Lower leg skin (tissue), 4 donors: ENCODE measurements at regions not wholly inside any gene's neighbourhood (a gene's known extent, or its start where the extent isn't known, plus 50 kb on each side); places are given as distances from the start of the nearest gene placed in this dataset.

Experiments
- DNase-seq, 2 donors: peaks; one replicate each; pipeline ENCODE4 v3.0.0-alpha.2; 2019; ENCODE audit warnings: low spot score in 2 of 2
- H3K4me3 ChIP-seq: fragments of 200-600 bp; sonication (generic); 2 replicates; pipeline ENCODE4 v1.5.1; 2017; ENCODE audit warnings: mild to moderate bottlenecking, low read depth; ENCODE audit not compliant: poor library complexity, severe bottlenecking
- CTCF ChIP-seq, 3 donors: fragments of 450-650 bp; IDR thresholded peaks; one replicate each; pipeline ENCODE4 v1.5.1; 2016; ENCODE audit warnings: antibody characterized with exemption in 3 of 3, mild to moderate bottlenecking in 3 of 3, moderate library complexity in 2 of 3
- POLR2A ChIP-seq, 2 donors: fragments of 450-650 bp; IDR thresholded peaks; one replicate each; pipeline ENCODE4 v1.6.1; 2016 to 2017; ENCODE audit warnings: antibody characterized with exemption in 2 of 2, mild to moderate bottlenecking in 1 of 2, moderate library complexity in 1 of 2
- WGBS, 2 donors: methylation state at CpG; one replicate each; pipeline ENCODE4 v1.1.5; 2018; 5-methylcytosine and 5-hydroxymethylcytosine counted together
- intact Hi-C: fragments of 100-400 bp; cut with DNase I; formaldehyde crosslinking; loops from one replicate; pipeline ENCODE4 v1.15.0; 2023; ENCODE audit warnings: low total_unique reads

GRCh38 chr5:104213216-104213615 is 650.6 kb upstream of the NUDT12 start:
- no peak overlapping the region for H3K4me3 ChIP-seq
- no peak for DNase-seq
- intact Hi-C loops = no loop called here
- TF ChIP-seq POLR2A (IDR thresholded peaks at IDR 0.05) (no peak), CTCF (IDR thresholded peaks at IDR 0.05) (no peak)
- 75 to 82% methylated on average over 3 of the region's 3 CpGs for WGBS, 2 donors

- intact Hi-C loops = no loop called here
- 81 to 82% methylated on average over 3 of the region's 3 CpGs for WGBS, 2 donors
- no peak for DNase-seq
- TF ChIP-seq CTCF (IDR thresholded peaks at IDR 0.05) = no peak
- TF ChIP-seq POLR2A (IDR thresholded peaks at IDR 0.05) = no peak
- no peak overlapping the region for H3K4me3 ChIP-seq
These were observed 637.2 kb upstream of the NUDT12 start for GRCh38 chr5:104199771-104200170.

GRCh38 chr5:104198156-104198555 is 635.6 kb upstream of the NUDT12 start:
- 90 to 97% methylated on average over 1 of the region's 1 CpG for WGBS, 2 donors

GRCh38 chr5:104189909-104190308 is 627.3 kb upstream of the NUDT12 start:
- TF ChIP-seq POLR2A (IDR thresholded peaks at IDR 0.05) (no peak), CTCF (IDR thresholded peaks at IDR 0.05) (no peak)
- no peak for DNase-seq
- no peak overlapping the region for H3K4me3 ChIP-seq
- intact Hi-C loops = loop anchor here (10.0 kb wide), 1 partner anchor 605 kb away; no protein-coding TSS in a partner anchor
- 40 to 50% methylated on average over 2 of the region's 2 CpGs for WGBS, 2 donors

More at GRCh38 chr5:104198156-104198555, 635.6 kb upstream of the NUDT12 start:
- TF ChIP-seq CTCF (IDR thresholded peaks at IDR 0.05) (no peak), POLR2A (IDR thresholded peaks at IDR 0.05) (no peak)
- no peak overlapping the region for H3K4me3 ChIP-seq
- intact Hi-C loops = no loop called here
- DNase-seq = no peak

- TF ChIP-seq POLR2A (IDR thresholded peaks at IDR 0.05) (no peak), CTCF (IDR thresholded peaks at IDR 0.05) (no peak)
- DNase-seq = no peak
- 72 to 77% methylated on average over 4 of the region's 4 CpGs for WGBS, 2 donors
- intact Hi-C loops = loop anchor here (10.0 kb wide), 1 partner anchor 604 kb away; no protein-coding TSS in a partner anchor
- no peak overlapping the region for H3K4me3 ChIP-seq
These were observed 626.4 kb upstream of the NUDT12 start for GRCh38 chr5:104189031-104189430.

- TF ChIP-seq CTCF (IDR thresholded peaks at IDR 0.05) = no peak
- no peak for TF ChIP-seq POLR2A (IDR thresholded peaks at IDR 0.05)
- no peak overlapping the region for H3K4me3 ChIP-seq
- WGBS, 2 donors = 94 to 97% methylated on average over 2 of the region's 2 CpGs
- intact Hi-C loops = loop anchor here (10.0 kb wide), 1 partner anchor 603 kb away; no protein-coding TSS in a partner anchor
- DNase-seq = no peak
These were observed 625.1 kb upstream of the NUDT12 start for GRCh38 chr5:104187656-104188055.
